ENCODE measurements at regions not wholly inside any gene's neighbourhood (a gene's known extent, or its start where the extent isn't known, plus 50 kb on each side); places are given as distances from the start of the nearest gene placed in this dataset.

- DNase-seq = no peak
- ATAC-seq = no peak
- intact Hi-C loops (cut with DNase I) = no loop called here
Observed at GRCh38 chr15:95451938-95452337, 878.6 kb upstream of the NR2F2 start.

- intact Hi-C loops (cut with DNase I) = no loop called here
- ATAC-seq (no peak), DNase-seq (no peak)
Observed at GRCh38 chr15:95454403-95455262, 875.9 kb upstream of the NR2F2 start.

- ATAC-seq (peak; percentile 68 to 83), DNase-seq (peak; percentile 59)
- intact Hi-C loops (cut with DNase I) = no loop called here
Observed at GRCh38 chr15:95457520-95457919, 873.0 kb upstream of the NR2F2 start.

GRCh38 chr15:95458721-95459120, 871.8 kb upstream of the NR2F2 start:
- intact Hi-C loops (cut with DNase I) = no loop called here
- ATAC-seq (peak; percentile 53 to 72), DNase-seq (no peak)

GRCh38 chr15:95459273-95459672, 871.2 kb upstream of the NR2F2 start:
- ATAC-seq (peak in 1 of 2 donors; percentile 64), DNase-seq (no peak)
- intact Hi-C loops (cut with DNase I) = no loop called here

GRCh38 chr15:95464509-95464908, 866.0 kb upstream of the NR2F2 start:
- intact Hi-C loops (cut with DNase I) = no loop called here
- no peak for ATAC-seq
- no peak for DNase-seq

- ATAC-seq (peak in 1 of 2 donors; percentile 38), DNase-seq (no peak)
- intact Hi-C loops (cut with DNase I) = no loop called here
Observed at GRCh38 chr15:95468820-95469219, 861.7 kb upstream of the NR2F2 start.

- intact Hi-C loops (cut with DNase I) = no loop called here
- no peak for DNase-seq
- ATAC-seq = no peak
Observed at GRCh38 chr15:95469496-95470000, 861.0 kb upstream of the NR2F2 start.

- ATAC-seq (peak; percentile 60 to 71), DNase-seq (no peak)
- intact Hi-C loops (cut with DNase I) = no loop called here
Observed at GRCh38 chr15:95470529-95470928, 860.0 kb upstream of the NR2F2 start.

GRCh38 chr15:95470997-95471689, 859.4 kb upstream of the NR2F2 start:
- peak; percentile 64 for DNase-seq
- peak; percentile 62 to 66 for ATAC-seq
- intact Hi-C loops (cut with DNase I) = no loop called here

GRCh38 chr15:95471690-95472086, 858.8 kb upstream of the NR2F2 start:
- DNase-seq = no peak
- ATAC-seq = peak in 1 of 2 donors; percentile 20
- intact Hi-C loops (cut with DNase I) = no loop called here

GRCh38 chr15:95475067-95475466, 855.4 kb upstream of the NR2F2 start:
- intact Hi-C loops (cut with DNase I) = no loop called here
- ATAC-seq = no peak

GRCh38 chr15:95479308-95479707, 851.2 kb upstream of the NR2F2 start:
- DNase-seq (no peak), ATAC-seq (no peak)
- intact Hi-C loops (cut with DNase I) = no loop called here

More at GRCh38 chr15:95475067-95475466, 855.4 kb upstream of the NR2F2 start:
- DNase-seq = no peak

GRCh38 chr15:95485367-95485766, 845.1 kb upstream of the NR2F2 start:
- intact Hi-C loops (cut with DNase I) = no loop called here
- no peak for ATAC-seq
- DNase-seq = no peak

GRCh38 chr15:95486224-95486623, 844.3 kb upstream of the NR2F2 start:
- ATAC-seq (peak in 1 of 2 donors; percentile 68), DNase-seq (no peak)
- intact Hi-C loops (cut with DNase I) = no loop called here

GRCh38 chr15:95489103-95489502, 841.4 kb upstream of the NR2F2 start:
- ATAC-seq (no peak), DNase-seq (no peak)
- intact Hi-C loops (cut with DNase I) = no loop called here

GRCh38 chr15:95492388-95493070, 838.0 kb upstream of the NR2F2 start:
- ATAC-seq (no peak), DNase-seq (no peak)
- intact Hi-C loops (cut with DNase I) = no loop called here

- peak; percentile 30 for DNase-seq
- ATAC-seq = peak in 1 of 2 donors; percentile 34
- intact Hi-C loops (cut with DNase I) = no loop called here
Observed at GRCh38 chr15:95494971-95495541, 835.4 kb upstream of the NR2F2 start.

GRCh38 chr15:95497634-95498033, 832.9 kb upstream of the NR2F2 start:
- ATAC-seq (no peak), DNase-seq (no peak)
- intact Hi-C loops (cut with DNase I) = no loop called here

Data from left cardiac atrium (tissue), 4 donors.